HepG2 (cell line): ENCODE measurements at regions not wholly inside any gene's neighbourhood (a gene's known extent, or its start where the extent isn't known, plus 50 kb on each side); places are given as distances from the start of the nearest gene placed in this dataset.

ENCODE experiments used
- BATF2 ChIP-seq: sonication (generic); formaldehyde crosslinking; IDR thresholded peaks from 2 replicates; pipeline ENCODE4 v1.8.0; 2022; ENCODE audit warnings: mild to moderate bottlenecking, missing genetic modification reagents, moderate library complexity
- CBX2 ChIP-seq, 2 experiments: fragments of 200-600 bp in 1 of 2; sonication (generic); formaldehyde crosslinking in 1 of 2; IDR thresholded peaks; 2 replicates each; pipeline versions ENCODE4 v1.7.0 to v1.8.1; 2018 to 2022; ENCODE audit warnings: low read depth in 2 of 2, low read length in 1 of 2, mild to moderate bottlenecking in 1 of 2, missing genetic modification reagents in 1 of 2
- FOXO1 ChIP-seq: sonication (generic); formaldehyde crosslinking; IDR thresholded peaks from 2 replicates; pipeline ENCODE4 v1.4.0; 2020; ENCODE audit warnings: missing genetic modification reagents
- HDAC2 ChIP-seq: sonication (generic); formaldehyde crosslinking; IDR thresholded peaks from 2 replicates; pipeline ENCODE4 v1.4.0; 2020; ENCODE audit warnings: missing genetic modification reagents
- HOXD1 ChIP-seq: sonication (generic); formaldehyde crosslinking; IDR thresholded peaks from 2 replicates; pipeline ENCODE4 v1.5.0; 2020; ENCODE audit warnings: missing genetic modification reagents
- IRF1 ChIP-seq: sonication (generic); formaldehyde crosslinking; IDR thresholded peaks from 2 replicates; pipeline ENCODE4 v1.4.0; 2020; ENCODE audit warnings: low read depth, mild to moderate bottlenecking, missing genetic modification reagents
- JARID2 ChIP-seq: sonication (generic); formaldehyde crosslinking; IDR thresholded peaks from 2 replicates; pipeline ENCODE4 v1.8.1; 2023; ENCODE audit warnings: missing genetic modification reagents, inconsistent platforms; ENCODE audit not compliant: insufficient replicate concordance
- KDM2A ChIP-seq: sonication (generic); formaldehyde crosslinking; IDR thresholded peaks from 2 replicates; pipeline ENCODE4 v1.4.0; 2020; ENCODE audit warnings: low read depth, missing genetic modification reagents, borderline replicate concordance
- MIER2 ChIP-seq: IDR thresholded peaks from 2 replicates; pipeline ENCODE4 v1.6.1; 2016; ENCODE audit warnings: missing biosample characterization, missing genetic modification reagents
- RCOR2 ChIP-seq: IDR thresholded peaks from 2 replicates; pipeline ENCODE4 v1.6.1; 2016; ENCODE audit warnings: missing biosample characterization, missing genetic modification reagents
- TBX2 ChIP-seq: sonication (generic); formaldehyde crosslinking; IDR thresholded peaks from 2 replicates; pipeline ENCODE4 v1.5.0; 2020; ENCODE audit warnings: missing genetic modification reagents, mild to moderate bottlenecking, borderline replicate concordance
- XRCC5 ChIP-seq: fragments of 200-400 bp; formaldehyde crosslinking; optimal IDR thresholded peaks from 2 replicates; pipeline ENCODE3; 2017; ENCODE audit warnings: mild to moderate bottlenecking, low read length
- ZBTB1 ChIP-seq: sonication (generic); formaldehyde crosslinking; IDR thresholded peaks from 2 replicates; pipeline ENCODE4 v1.4.0; 2020; ENCODE audit warnings: missing genetic modification reagents, borderline replicate concordance
- ZKSCAN5 ChIP-seq: sonication (generic); formaldehyde crosslinking; IDR thresholded peaks from 2 replicates; pipeline ENCODE4 v1.5.1; 2020; ENCODE audit warnings: mild to moderate bottlenecking, missing genetic modification reagents
- ZNF280B ChIP-seq: sonication (generic); formaldehyde crosslinking; IDR thresholded peaks from 2 replicates; pipeline ENCODE4 v1.5.0; 2020; ENCODE audit warnings: missing genetic modification reagents, mild to moderate bottlenecking, borderline replicate concordance
- ZNF282 ChIP-seq: fragments of 450-650 bp; IDR thresholded peaks from 2 replicates; pipeline ENCODE4 v1.6.1; 2018; ENCODE audit not compliant: partially characterized antibody
- ZNF331 ChIP-seq: sonication (generic); formaldehyde crosslinking; IDR thresholded peaks from 2 replicates; pipeline ENCODE4 v1.4.0; 2020; ENCODE audit warnings: missing genetic modification reagents
- ZNF598 ChIP-seq: sonication (generic); formaldehyde crosslinking; IDR thresholded peaks from 2 replicates; pipeline ENCODE4 v1.5.1; 2020; ENCODE audit warnings: mild to moderate bottlenecking, missing genetic modification reagents, borderline replicate concordance
- ZSCAN21 ChIP-seq: sonication (generic); formaldehyde crosslinking; IDR thresholded peaks from 2 replicates; pipeline ENCODE4 v1.8.0; 2022; ENCODE audit warnings: mild to moderate bottlenecking, missing genetic modification reagents, moderate library complexity, borderline replicate concordance
- TF ChIP-seq, protein P1 (sequence below): sonication (generic); formaldehyde crosslinking; conservative IDR thresholded peaks from 2 replicates; pipeline ENCODE4 v1.8.0; 2022; ENCODE audit warnings: low read depth, missing genetic modification reagents
- TF ChIP-seq, protein P2 (sequence below): IDR thresholded peaks from 2 replicates; pipeline ENCODE4 v1.6.1; 2016; ENCODE audit warnings: mild to moderate bottlenecking

DNA sequence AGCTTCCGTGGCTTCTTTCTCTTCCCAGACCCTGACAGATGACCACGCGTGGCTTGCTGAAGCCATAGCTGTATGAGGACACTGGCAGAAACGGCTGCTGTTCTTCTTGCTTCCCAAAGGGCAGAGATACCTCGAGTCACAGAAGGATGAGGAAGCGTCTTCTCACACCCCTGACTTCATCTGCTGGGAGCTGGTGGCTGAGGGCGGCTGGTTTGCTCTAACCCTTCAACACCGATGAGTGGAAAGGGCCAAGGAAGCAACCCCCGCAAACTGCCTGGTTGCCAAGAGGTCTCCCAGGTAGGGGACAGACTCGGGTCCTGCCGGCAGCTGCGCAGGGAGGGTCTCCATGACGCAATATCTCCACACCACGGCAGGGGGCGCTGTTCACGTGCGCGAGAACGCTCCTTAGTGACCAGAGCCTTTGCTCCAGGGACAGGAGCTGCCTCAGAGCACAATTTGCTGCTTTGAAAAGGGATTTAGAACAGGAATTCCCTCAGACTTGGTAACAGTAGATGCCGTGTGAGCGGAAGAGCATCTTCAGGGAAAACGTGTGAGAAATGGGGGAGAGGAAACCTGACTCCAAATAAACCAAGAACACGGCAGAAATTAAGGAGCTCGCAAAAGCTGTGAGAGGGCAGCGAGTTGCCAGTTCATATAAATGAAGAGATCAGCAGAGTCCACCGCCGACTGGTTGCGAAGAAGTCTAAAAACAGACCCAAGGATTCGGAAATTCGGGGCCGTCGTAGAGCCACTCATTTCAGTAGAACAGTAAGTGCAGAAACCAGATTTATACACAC lies 80.2 kb downstream of the ERMARD start (continued):
- TF ChIP-seq, protein P1, sequence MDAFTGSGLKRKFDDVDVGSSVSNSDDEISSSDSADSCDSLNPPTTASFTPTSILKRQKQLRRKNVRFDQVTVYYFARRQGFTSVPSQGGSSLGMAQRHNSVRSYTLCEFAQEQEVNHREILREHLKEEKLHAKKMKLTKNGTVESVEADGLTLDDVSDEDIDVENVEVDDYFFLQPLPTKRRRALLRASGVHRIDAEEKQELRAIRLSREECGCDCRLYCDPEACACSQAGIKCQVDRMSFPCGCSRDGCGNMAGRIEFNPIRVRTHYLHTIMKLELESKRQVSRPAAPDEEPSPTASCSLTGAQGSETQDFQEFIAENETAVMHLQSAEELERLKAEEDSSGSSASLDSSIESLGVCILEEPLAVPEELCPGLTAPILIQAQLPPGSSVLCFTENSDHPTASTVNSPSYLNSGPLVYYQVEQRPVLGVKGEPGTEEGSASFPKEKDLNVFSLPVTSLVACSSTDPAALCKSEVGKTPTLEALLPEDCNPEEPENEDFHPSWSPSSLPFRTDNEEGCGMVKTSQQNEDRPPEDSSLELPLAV, result 0 out of 2 replicates have a peak, but pooled peaks have one; percentile 55
- peak; percentile 59; the same call in 1 of the 2 replicates for TF ChIP-seq BATF2 (CRISPR knock-in tag)
- TF ChIP-seq, protein P2, sequence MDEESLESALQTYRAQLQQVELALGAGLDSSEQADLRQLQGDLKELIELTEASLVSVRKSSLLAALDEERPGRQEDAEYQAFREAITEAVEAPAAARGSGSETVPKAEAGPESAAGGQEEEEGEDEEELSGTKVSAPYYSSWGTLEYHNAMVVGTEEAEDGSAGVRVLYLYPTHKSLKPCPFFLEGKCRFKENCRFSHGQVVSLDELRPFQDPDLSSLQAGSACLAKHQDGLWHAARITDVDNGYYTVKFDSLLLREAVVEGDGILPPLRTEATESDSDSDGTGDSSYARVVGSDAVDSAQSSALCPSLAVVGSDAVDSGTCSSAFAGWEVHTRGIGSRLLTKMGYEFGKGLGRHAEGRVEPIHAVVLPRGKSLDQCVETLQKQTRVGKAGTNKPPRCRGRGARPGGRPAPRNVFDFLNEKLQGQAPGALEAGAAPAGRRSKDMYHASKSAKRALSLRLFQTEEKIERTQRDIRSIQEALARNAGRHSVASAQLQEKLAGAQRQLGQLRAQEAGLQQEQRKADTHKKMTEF, result peak; percentile 31; the same call in 1 of the 2 replicates
- no peak for TF ChIP-seq FOXO1 (CRISPR knock-in tag)
- TF ChIP-seq ZBTB1 (CRISPR knock-in tag), result no peak
- 0 out of 2 replicates have a peak, but pooled peaks have one; percentile 31 for TF ChIP-seq IRF1 (CRISPR knock-in tag)
- TF ChIP-seq ZKSCAN5, result no peak
- no peak for TF ChIP-seq RCOR2 (CRISPR knock-in tag)
- peak; percentile 58 for TF ChIP-seq JARID2 (CRISPR knock-in tag)
- TF ChIP-seq HDAC2, result peak; percentile 60; the same call in 1 of the 2 replicates
- peak; percentile 41; the same call in 1 of the 2 replicates for TF ChIP-seq ZSCAN21 (CRISPR knock-in tag)
- TF ChIP-seq XRCC5, result peak; percentile 97
- no peak for TF ChIP-seq TBX2 (CRISPR knock-in tag)
- TF ChIP-seq MIER2 (CRISPR knock-in tag), result 0 out of 2 replicates have a peak, but pooled peaks have one; percentile 39
- no peak for TF ChIP-seq CBX2 (IDR thresholded peaks at IDR 0.05; ENCODE audit: low read depth, low read length)
- no peak for TF ChIP-seq CBX2 (CRISPR knock-in tag; IDR thresholded peaks at IDR 0.05; ENCODE audit: low read depth)
- peak; percentile 67; the same call in 1 of the 2 replicates for TF ChIP-seq ZNF280B (CRISPR knock-in tag)
- no peak for TF ChIP-seq HOXD1
- TF ChIP-seq ZNF598 (CRISPR knock-in tag), result peak; percentile 45; the same call in 1 of the 2 replicates
- no peak for TF ChIP-seq ZNF282
- peak; percentile 72; the same call in 1 of the 2 replicates for TF ChIP-seq ZNF331 (CRISPR knock-in tag)
- peak; percentile 91 for TF ChIP-seq KDM2A (CRISPR knock-in tag)
